ENCODE measurements at regions not wholly inside any gene's neighbourhood (a gene's known extent, or its start where the extent isn't known, plus 50 kb on each side); places are given as distances from the start of the nearest gene placed in this dataset.

- Histone ChIP-seq H2AFZ (ENCODE audit: low read length) (no peak overlapping the region), H3K4me3 (ENCODE audit: low read length) (no peak overlapping the region), H3K4me1 (ENCODE audit: low read length) (no peaks in the 10 kb centered on the region), H3K27ac (ENCODE audit: low read length) (no peak overlapping the region), H3F3A (ENCODE audit: insufficient read depth, low read length) (no peaks in the 10 kb centered on the region), H3K27me3 (replicated peaks; ENCODE audit: insufficient read depth, low read length) (peaks cover 82% of the 10 kb centered on the region), H3K9me3 (replicated peaks; ENCODE audit: insufficient read depth, low read length) (no peaks in the 10 kb centered on the region), H3K4me2 (ENCODE audit: low read depth, low read length) (no peak overlapping the region), H4K20me1 (ENCODE audit: insufficient read depth, low read length) (no peaks in the 10 kb centered on the region), H3K36me3 (replicated peaks; ENCODE audit: insufficient read depth, low read length) (no peaks in the 10 kb centered on the region), H3K79me2 (ENCODE audit: low read length) (no peaks in the 10 kb centered on the region), H3K9ac (ENCODE audit: low read length) (no peak overlapping the region), H3K9me2 (replicated peaks; ENCODE audit: insufficient read depth, low read length) (no peaks in the 10 kb centered on the region)
- TF ChIP-seq EZH2phosphoT487 (IDR thresholded peaks at IDR 0.05; ENCODE audit: low read length) (no peak), CTCF (IDR thresholded peaks at IDR 0.05; ENCODE audit: low read length) (no peak), EZH2 (optimal IDR thresholded peaks at IDR 0.05; ENCODE audit: low read depth, low read length) (no peak)
- DNase-seq: no peak
Observed at GRCh38 chr19:32234663-32235217, 110.7 kb upstream of the ZNF507 start.

GRCh38 chr19:32238076-32238475 is 107.3 kb upstream of the ZNF507 start:
- no peak overlapping the region for H3K27ac ChIP-seq (ENCODE audit: low read length)
- H4K20me1 ChIP-seq (ENCODE audit: insufficient read depth, low read length): no peaks in the 10 kb centered on the region
- H3K9me2 ChIP-seq (replicated peaks; ENCODE audit: insufficient read depth, low read length): no peaks in the 10 kb centered on the region
- H3K9me3 ChIP-seq (replicated peaks; ENCODE audit: insufficient read depth, low read length): no peaks in the 10 kb centered on the region
- peaks cover 80% of the 10 kb centered on the region for H3K27me3 ChIP-seq (replicated peaks; ENCODE audit: insufficient read depth, low read length)
- H3K9ac ChIP-seq (ENCODE audit: low read length): no peak overlapping the region
- H3K4me2 ChIP-seq (ENCODE audit: low read depth, low read length): no peak overlapping the region
- H2AFZ ChIP-seq (ENCODE audit: low read length): no peak overlapping the region
- no peaks in the 10 kb centered on the region for H3F3A ChIP-seq (ENCODE audit: insufficient read depth, low read length)
- peak; percentile 14 for DNase-seq
- no peak for TF ChIP-seq CTCF (IDR thresholded peaks at IDR 0.05; ENCODE audit: low read length)
- TF ChIP-seq EZH2phosphoT487 (IDR thresholded peaks at IDR 0.05; ENCODE audit: low read length): no peak
- TF ChIP-seq EZH2 (optimal IDR thresholded peaks at IDR 0.05; ENCODE audit: low read depth, low read length): no peak
- no peaks in the 10 kb centered on the region for H3K79me2 ChIP-seq (ENCODE audit: low read length)
- no peaks in the 10 kb centered on the region for H3K4me1 ChIP-seq (ENCODE audit: low read length)
- H3K4me3 ChIP-seq (ENCODE audit: low read length): no peak overlapping the region
- H3K36me3 ChIP-seq (replicated peaks; ENCODE audit: insufficient read depth, low read length): no peaks in the 10 kb centered on the region

GRCh38 chr19:32240316-32240715 is 105.1 kb upstream of the ZNF507 start:
- Histone ChIP-seq H3K36me3 (replicated peaks; ENCODE audit: insufficient read depth, low read length) (no peaks in the 10 kb centered on the region), H3K9me3 (replicated peaks; ENCODE audit: insufficient read depth, low read length) (no peaks in the 10 kb centered on the region), H3K4me2 (ENCODE audit: low read depth, low read length) (no peak overlapping the region), H3K9me2 (replicated peaks; ENCODE audit: insufficient read depth, low read length) (no peaks in the 10 kb centered on the region), H3K79me2 (ENCODE audit: low read length) (no peaks in the 10 kb centered on the region), H3K27ac (ENCODE audit: low read length) (no peak overlapping the region), H3F3A (ENCODE audit: insufficient read depth, low read length) (no peaks in the 10 kb centered on the region), H4K20me1 (ENCODE audit: insufficient read depth, low read length) (no peaks in the 10 kb centered on the region), H3K4me3 (ENCODE audit: low read length) (no peak overlapping the region), H3K27me3 (replicated peaks; ENCODE audit: insufficient read depth, low read length) (peaks cover 65% of the 10 kb centered on the region), H3K4me1 (ENCODE audit: low read length) (no peaks in the 10 kb centered on the region), H3K9ac (ENCODE audit: low read length) (no peak overlapping the region), H2AFZ (ENCODE audit: low read length) (no peak overlapping the region)
- DNase-seq: no peak
- TF ChIP-seq CTCF (IDR thresholded peaks at IDR 0.05; ENCODE audit: low read length) (no peak), EZH2 (optimal IDR thresholded peaks at IDR 0.05; ENCODE audit: low read depth, low read length) (no peak), EZH2phosphoT487 (IDR thresholded peaks at IDR 0.05; ENCODE audit: low read length) (no peak)

Measured in MM.1S (cell line).